ENCODE measurements at regions not wholly inside any gene's neighbourhood (a gene's known extent, or its start where the extent isn't known, plus 50 kb on each side); places are given as distances from the start of the nearest gene placed in this dataset.

- TF ChIP-seq CTCF (IDR thresholded peaks at IDR 0.05) (no peak), POLR2A (IDR thresholded peaks at IDR 0.05) (no peak)
Measured at GRCh38 chr19:31559494-31559893, 210.3 kb upstream of the TSHZ3 start.
